ENCODE measurements at regions not wholly inside any gene's neighbourhood (a gene's known extent, or its start where the extent isn't known, plus 50 kb on each side); places are given as distances from the start of the nearest gene placed in this dataset.

- no peaks in the 10 kb centered on the region for H4K20me1 ChIP-seq (ENCODE audit: control insufficient read depth, extremely low read depth, insufficient read depth, low read length)
- H3K9me3 ChIP-seq (ENCODE audit: control insufficient read depth, low read depth, low read length): no peaks in the 10 kb centered on the region
- no peaks in the 10 kb centered on the region for H3K4me1 ChIP-seq (ENCODE audit: control insufficient read depth, extremely low read depth, insufficient read depth, low read length)
- H2AFZ ChIP-seq (ENCODE audit: control insufficient read depth, low read length): no peak overlapping the region
- H3K4me2 ChIP-seq (ENCODE audit: control insufficient read depth, extremely low read depth, insufficient read depth, low read depth, low read length): no peak overlapping the region
- H3K36me3 ChIP-seq (ENCODE audit: control insufficient read depth in 2 of 2, extremely low read depth in 1 of 2, insufficient read depth in 2 of 2, low read length in 2 of 2): no peaks in the 10 kb centered on the region
- no peak for TF ChIP-seq EZH2 (IDR thresholded peaks at IDR 0.05; ENCODE audit: low read length)
- no peak for TF ChIP-seq CTCF (optimal IDR thresholded peaks at IDR 0.05 in 1 of 3, IDR thresholded peaks at IDR 0.05 in 1 of 3, conservative IDR thresholded peaks at IDR 0.05 in 1 of 3; ENCODE audit: extremely low read depth in 1 of 3, insufficient read depth in 2 of 3, low read length in 3 of 3)
- FAIRE-seq: no peak
- H3K27me3 ChIP-seq (ENCODE audit: control insufficient read depth, extremely low read depth, insufficient read depth, low read length): no peaks in the 10 kb centered on the region
- H3K4me3 ChIP-seq (ENCODE audit: control insufficient read depth in 2 of 3, extremely low read depth in 1 of 3, insufficient read depth in 2 of 3, low read depth in 1 of 3, low read length in 3 of 3): no peak overlapping the region
- H3K9ac ChIP-seq (ENCODE audit: control insufficient read depth, extremely low read depth, insufficient read depth, low read length): no peak overlapping the region
- no peak overlapping the region for H3K27ac ChIP-seq (ENCODE audit: control insufficient read depth, insufficient read depth, low read length)
- DNase-seq (ENCODE audit: low read depth, low spot score): no peak
- H3K79me2 ChIP-seq (ENCODE audit: control insufficient read depth, insufficient read depth, low read length): no peaks in the 10 kb centered on the region
- no peaks in the 10 kb centered on the region for H3K9me1 ChIP-seq (ENCODE audit: control insufficient read depth, extremely low read depth, insufficient read depth, low read length)
- dilution Hi-C loops (cut with MboI; ENCODE audit: extremely low pct_ligation_motif_present, low sequenced_read_pairs): no loop called here
Observed at GRCh38 chr9:25261445-25261844, 416.8 kb downstream of the TUSC1 start.

GRCh38 chr9:25260046-25260445 lies 418.2 kb downstream of the TUSC1 start:
- no peak overlapping the region for H3K4me3 ChIP-seq (ENCODE audit: control insufficient read depth in 2 of 3, extremely low read depth in 1 of 3, insufficient read depth in 2 of 3, low read depth in 1 of 3, low read length in 3 of 3)
- FAIRE-seq (no peak), DNase-seq (ENCODE audit: low read depth, low spot score) (no peak)
- no peak overlapping the region for H3K9ac ChIP-seq (ENCODE audit: control insufficient read depth, extremely low read depth, insufficient read depth, low read length)
- H3K27me3 ChIP-seq (ENCODE audit: control insufficient read depth, extremely low read depth, insufficient read depth, low read length): no peaks in the 10 kb centered on the region
- no peaks in the 10 kb centered on the region for H3K36me3 ChIP-seq (ENCODE audit: control insufficient read depth in 2 of 2, extremely low read depth in 1 of 2, insufficient read depth in 2 of 2, low read length in 2 of 2)
- no peaks in the 10 kb centered on the region for H3K4me1 ChIP-seq (ENCODE audit: control insufficient read depth, extremely low read depth, insufficient read depth, low read length)
- dilution Hi-C loops (cut with MboI; ENCODE audit: extremely low pct_ligation_motif_present, low sequenced_read_pairs): no loop called here
- H3K27ac ChIP-seq (ENCODE audit: control insufficient read depth, insufficient read depth, low read length): no peak overlapping the region
- no peaks in the 10 kb centered on the region for H3K9me1 ChIP-seq (ENCODE audit: control insufficient read depth, extremely low read depth, insufficient read depth, low read length)
- no peaks in the 10 kb centered on the region for H3K79me2 ChIP-seq (ENCODE audit: control insufficient read depth, insufficient read depth, low read length)
- no peaks in the 10 kb centered on the region for H3K9me3 ChIP-seq (ENCODE audit: control insufficient read depth, low read depth, low read length)
- H3K4me2 ChIP-seq (ENCODE audit: control insufficient read depth, extremely low read depth, insufficient read depth, low read depth, low read length): no peak overlapping the region
- no peak for TF ChIP-seq EZH2 (IDR thresholded peaks at IDR 0.05; ENCODE audit: low read length)
- no peak for TF ChIP-seq CTCF (optimal IDR thresholded peaks at IDR 0.05 in 1 of 3, IDR thresholded peaks at IDR 0.05 in 1 of 3, conservative IDR thresholded peaks at IDR 0.05 in 1 of 3; ENCODE audit: extremely low read depth in 1 of 3, insufficient read depth in 2 of 3, low read length in 3 of 3)
- no peaks in the 10 kb centered on the region for H4K20me1 ChIP-seq (ENCODE audit: control insufficient read depth, extremely low read depth, insufficient read depth, low read length)
- H2AFZ ChIP-seq (ENCODE audit: control insufficient read depth, low read length): no peak overlapping the region
